ENCODE measurements at regions not wholly inside any gene's neighbourhood (a gene's known extent, or its start where the extent isn't known, plus 50 kb on each side); places are given as distances from the start of the nearest gene placed in this dataset.

- TF ChIP-seq EZH2phosphoT487 (IDR thresholded peaks at IDR 0.05; ENCODE audit: borderline replicate concordance) (no peak), RAD21 (IDR thresholded peaks at IDR 0.05; ENCODE audit: low read depth) (no peak), SRF (IDR thresholded peaks at IDR 0.05; ENCODE audit: low read depth) (no peak), POLR2A (IDR thresholded peaks at IDR 0.05; ENCODE audit: borderline replicate concordance, extremely low read depth, insufficient read depth, insufficient read length) (no peak)
These were observed 133.6 kb upstream of the IER5L start (continued) for GRCh38 chr9:129311643-129312042.

GRCh38 chr9:129310666-129311350, 132.7 kb upstream of the IER5L start:
- intact Hi-C loops (cut with micrococcal nuclease): no loop called here

More at GRCh38 chr9:129310666-129311350, 132.7 kb upstream of the IER5L start:
- BruUV-seq (replicated peaks): no TSS peak
- no peak overlapping the region for H3K27ac ChIP-seq (ENCODE audit: low read depth, low read length)
- H3K4me3 ChIP-seq (replicated peaks in 1 of 2; ENCODE audit: low read depth in 1 of 2, low read length in 2 of 2): no peak overlapping the region
- CTCF ChIA-PET: no interaction called here
- RAD21 ChIA-PET (ENCODE audit: low non-redundant PET in 1 of 2, low total read pairs in 2 of 2, uncharacterized antibody in 2 of 2, unreplicated experiment in 2 of 2): no interaction called here
- no peak for ATAC-seq
- H3K4me2 ChIP-seq (ENCODE audit: low read length): no peak overlapping the region
- no peak for TF ChIP-seq CTCF (IDR thresholded peaks at IDR 0.05 in 2 of 3, conservative IDR thresholded peaks at IDR 0.05 in 1 of 3; ENCODE audit: borderline replicate concordance in 1 of 3, insufficient read depth in 1 of 3, low read depth in 2 of 3, low read length in 2 of 3)
- TF ChIP-seq FOSL1 (IDR thresholded peaks at IDR 0.05; ENCODE audit: low read depth): no peak
- TF ChIP-seq EZH2phosphoT487 (IDR thresholded peaks at IDR 0.05; ENCODE audit: borderline replicate concordance): no peak
- TF ChIP-seq JUND (IDR thresholded peaks at IDR 0.05): no peak
- TF ChIP-seq REST (IDR thresholded peaks at IDR 0.05; ENCODE audit: low read depth): no peak
- TF ChIP-seq SRF (IDR thresholded peaks at IDR 0.05; ENCODE audit: low read depth): no peak
- TF ChIP-seq ELF1 (IDR thresholded peaks at IDR 0.05; ENCODE audit: borderline replicate concordance, low read depth): no peak
- TF ChIP-seq EZH2 (IDR thresholded peaks at IDR 0.05): no peak
- TF ChIP-seq SIN3A (IDR thresholded peaks at IDR 0.05; ENCODE audit: low read depth): no peak
- no peak for TF ChIP-seq YY1 (IDR thresholded peaks at IDR 0.05; ENCODE audit: extremely low read depth, insufficient replicate concordance, low read depth, low read length)
- no peak for TF ChIP-seq ZNF274 (IDR thresholded peaks at IDR 0.05; ENCODE audit: low read depth, low read length)
- no peak for TF ChIP-seq SP1 (IDR thresholded peaks at IDR 0.05; ENCODE audit: low read depth)
- TF ChIP-seq POLR2AphosphoS5 (IDR thresholded peaks at IDR 0.05; ENCODE audit: low read depth, low read length): no peak
- no peak for TF ChIP-seq TCF7L2 (IDR thresholded peaks at IDR 0.05; ENCODE audit: borderline replicate concordance, extremely low read depth, insufficient read depth, insufficient read length)
- no peak for TF ChIP-seq EGR1 (IDR thresholded peaks at IDR 0.05; ENCODE audit: low read depth)
- no peak for TF ChIP-seq ZFX (IDR thresholded peaks at IDR 0.05)
- no peak for TF ChIP-seq POLR2A (IDR thresholded peaks at IDR 0.05; ENCODE audit: borderline replicate concordance, extremely low read depth, insufficient read depth, insufficient read length)
- TF ChIP-seq CBX3 (IDR thresholded peaks at IDR 0.05; ENCODE audit: low read depth): no peak
- H2AFZ ChIP-seq (ENCODE audit: low read depth, low read length, poor library complexity, severe bottlenecking): no peak overlapping the region
- H3K9me3 ChIP-seq (ENCODE audit: control insufficient read depth in 1 of 2, insufficient read depth in 1 of 2, low read depth in 1 of 2, low read length in 2 of 2): no peaks in the 10 kb centered on the region
- DNase-seq (ENCODE audit: low read depth, low spot score): no peak
- no peaks in the 10 kb centered on the region for H3K79me2 ChIP-seq (ENCODE audit: insufficient read depth, low read length)
- H4K20me1 ChIP-seq (ENCODE audit: insufficient read depth): no peaks in the 10 kb centered on the region
- no peak overlapping the region for H3K9ac ChIP-seq (ENCODE audit: low read length)
- POLR2A ChIA-PET: no interaction called here
- H3K4me1 ChIP-seq (ENCODE audit: control insufficient read depth in 1 of 2, insufficient read depth in 2 of 2, low read length in 2 of 2): peaks cover 13 to 36% of the 10 kb centered on the region in 2 experiments; a peak in 3 of 4 replicates
- H3K9me2 ChIP-seq (ENCODE audit: insufficient read depth): no peaks in the 10 kb centered on the region
- H3K27me3 ChIP-seq (ENCODE audit: insufficient read depth, low read length): no peaks in the 10 kb centered on the region
- no peaks in the 10 kb centered on the region for H3K36me3 ChIP-seq (ENCODE audit: control insufficient read depth in 1 of 2, insufficient read depth in 2 of 2, low read length in 2 of 2)
